Astrocyte (in vitro differentiated cells and primary cell): ENCODE measurements at regions not wholly inside any gene's neighbourhood (a gene's known extent, or its start where the extent isn't known, plus 50 kb on each side); places are given as distances from the start of the nearest gene placed in this dataset.

Experiments used
- DNase-seq: peaks from one replicate; pipeline ENCODE4 v3.0.0-alpha.2; 2010; ENCODE audit warnings: low read depth
- FAIRE-seq: peaks from 2 replicates; lab custom pipeline; 2011; peaks lifted over from hg19 to GRCh38; lab: Jason Lieb, UNC
- H2AFZ ChIP-seq: 2 replicates; pipeline ENCODE4 v1.6.0; 2012; ENCODE audit warnings: low read depth, low read length, inconsistent platforms
- H3K27ac ChIP-seq: 2 replicates; pipeline ENCODE4 v1.5.1; 2011; ENCODE audit warnings: low read depth, low read length, inconsistent platforms
- H3K27me3 ChIP-seq: 2 replicates; pipeline ENCODE4 v1.6.0; 2011; ENCODE audit warnings: low read length, inconsistent platforms; ENCODE audit not compliant: insufficient read depth
- H3K36me3 ChIP-seq: 2 replicates; pipeline ENCODE4 v1.5.1; 2011; ENCODE audit warnings: low read length, inconsistent platforms; ENCODE audit not compliant: insufficient read depth
- H3K4me1 ChIP-seq: 2 replicates; pipeline ENCODE4 v1.5.1; 2011; ENCODE audit warnings: low read length, inconsistent platforms; ENCODE audit not compliant: insufficient read depth
- H3K4me2 ChIP-seq: 2 replicates; pipeline ENCODE4 v1.6.0; 2012; ENCODE audit warnings: low read length, inconsistent platforms
- H3K4me3 ChIP-seq: 2 replicates; pipeline ENCODE4 v1.5.1; 2011; ENCODE audit warnings: low read depth, mild to moderate bottlenecking, low read length, inconsistent platforms; ENCODE audit not compliant: insufficient read depth
- H3K79me2 ChIP-seq: 2 replicates; pipeline ENCODE4 v1.6.0; 2012; ENCODE audit warnings: mild to moderate bottlenecking, low read length, inconsistent platforms; ENCODE audit not compliant: insufficient read depth
- H3K9ac ChIP-seq: 2 replicates; pipeline ENCODE4 v1.6.0; 2012; ENCODE audit warnings: mild to moderate bottlenecking, low read length, inconsistent platforms
- H3K9me3 ChIP-seq: 2 replicates; pipeline ENCODE4 v1.5.1; 2012; ENCODE audit warnings: low read depth, mild to moderate bottlenecking, low read length, inconsistent platforms; ENCODE audit not compliant: insufficient read depth
- H4K20me1 ChIP-seq: 2 replicates; pipeline ENCODE4 v1.6.0; 2012; ENCODE audit warnings: low read length, inconsistent platforms; ENCODE audit not compliant: insufficient read depth
- H3K27ac Mint-ChIP-seq: one replicate; pipeline ENCODE4 v1.8.0; 2021; ENCODE audit warnings: mild to moderate bottlenecking, mixed read lengths; ENCODE audit not compliant: unreplicated experiment
- H3K27me3 Mint-ChIP-seq: one replicate; pipeline ENCODE4 v1.8.0; 2021; ENCODE audit warnings: low read depth, mixed read lengths; ENCODE audit not compliant: unreplicated experiment
- H3K36me3 Mint-ChIP-seq: one replicate; pipeline ENCODE4 v1.8.0; 2021; ENCODE audit warnings: low read depth, mixed read lengths; ENCODE audit not compliant: unreplicated experiment
- H3K4me1 Mint-ChIP-seq: one replicate; pipeline ENCODE4 v1.8.0; 2021; ENCODE audit warnings: low read depth, mixed read lengths; ENCODE audit not compliant: unreplicated experiment
- H3K4me3 Mint-ChIP-seq: one replicate; pipeline ENCODE4 v1.8.0; 2021; ENCODE audit warnings: mild to moderate bottlenecking, moderate library complexity, mixed read lengths; ENCODE audit not compliant: unreplicated experiment
- H3K9me3 Mint-ChIP-seq: one replicate; pipeline ENCODE4 v1.8.0; 2021; ENCODE audit warnings: mild to moderate bottlenecking, mixed read lengths; ENCODE audit not compliant: unreplicated experiment
- EZH2 ChIP-seq: IDR thresholded peaks from 2 replicates; pipeline ENCODE4 v1.6.1; 2012; ENCODE audit warnings: mild to moderate bottlenecking, low read length, inconsistent platforms; ENCODE audit not compliant: insufficient read depth
- TF ChIP-seq, protein P1 (sequence below): IDR thresholded peaks from 2 replicates; pipeline ENCODE4 v1.5.1; 2011; ENCODE audit warnings: low read depth, mild to moderate bottlenecking, inconsistent platforms, low read length, moderate library complexity; ENCODE audit not compliant: insufficient read depth

DNA sequence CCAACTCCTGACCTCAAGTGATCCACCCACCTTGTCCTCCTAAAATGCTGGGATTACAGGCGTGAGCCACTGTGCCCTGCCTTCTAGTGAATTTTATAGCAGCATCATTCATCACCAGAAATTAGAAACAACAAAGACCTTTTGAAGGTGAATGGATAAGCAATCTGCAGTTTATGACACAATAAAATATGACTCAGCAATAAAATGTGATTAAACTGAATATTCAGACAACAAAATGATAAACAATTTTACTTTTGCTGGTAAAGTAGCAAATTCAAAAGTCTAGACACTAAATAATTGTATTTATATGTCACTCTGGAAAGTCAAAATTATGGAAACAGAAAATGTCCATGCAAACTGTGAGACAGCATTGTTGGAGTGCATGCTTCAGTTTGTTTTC, 656.6 kb downstream of the CBLN2 start:
- Histone ChIP-seq H3K27me3 (no peaks in the 10 kb centered on the region), H3K4me2 (no peak overlapping the region), H2AFZ (no peak overlapping the region), H3K4me1 (no peaks in the 10 kb centered on the region), H3K4me3 (no peak overlapping the region), H3K9ac (no peak overlapping the region), H3K36me3 (no peaks in the 10 kb centered on the region), H3K27ac (no peak overlapping the region), H3K9me3 (no peaks in the 10 kb centered on the region), H4K20me1 (no peaks in the 10 kb centered on the region), H3K79me2 (no peaks in the 10 kb centered on the region)
- Mint-ChIP-seq H3K36me3 (no peaks in the 10 kb centered on the region), H3K4me1 (no peaks in the 10 kb centered on the region), H3K27ac (no peak overlapping the region), H3K9me3 (peaks cover 7% of the 10 kb centered on the region), H3K27me3 (no peaks in the 10 kb centered on the region), H3K4me3 (no peak overlapping the region)
- TF ChIP-seq EZH2: no peak
- TF ChIP-seq, protein P1, sequence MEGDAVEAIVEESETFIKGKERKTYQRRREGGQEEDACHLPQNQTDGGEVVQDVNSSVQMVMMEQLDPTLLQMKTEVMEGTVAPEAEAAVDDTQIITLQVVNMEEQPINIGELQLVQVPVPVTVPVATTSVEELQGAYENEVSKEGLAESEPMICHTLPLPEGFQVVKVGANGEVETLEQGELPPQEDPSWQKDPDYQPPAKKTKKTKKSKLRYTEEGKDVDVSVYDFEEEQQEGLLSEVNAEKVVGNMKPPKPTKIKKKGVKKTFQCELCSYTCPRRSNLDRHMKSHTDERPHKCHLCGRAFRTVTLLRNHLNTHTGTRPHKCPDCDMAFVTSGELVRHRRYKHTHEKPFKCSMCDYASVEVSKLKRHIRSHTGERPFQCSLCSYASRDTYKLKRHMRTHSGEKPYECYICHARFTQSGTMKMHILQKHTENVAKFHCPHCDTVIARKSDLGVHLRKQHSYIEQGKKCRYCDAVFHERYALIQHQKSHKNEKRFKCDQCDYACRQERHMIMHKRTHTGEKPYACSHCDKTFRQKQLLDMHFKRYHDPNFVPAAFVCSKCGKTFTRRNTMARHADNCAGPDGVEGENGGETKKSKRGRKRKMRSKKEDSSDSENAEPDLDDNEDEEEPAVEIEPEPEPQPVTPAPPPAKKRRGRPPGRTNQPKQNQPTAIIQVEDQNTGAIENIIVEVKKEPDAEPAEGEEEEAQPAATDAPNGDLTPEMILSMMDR: no peak
- DNase-seq (no peak), FAIRE-seq (no peak)

DNA sequence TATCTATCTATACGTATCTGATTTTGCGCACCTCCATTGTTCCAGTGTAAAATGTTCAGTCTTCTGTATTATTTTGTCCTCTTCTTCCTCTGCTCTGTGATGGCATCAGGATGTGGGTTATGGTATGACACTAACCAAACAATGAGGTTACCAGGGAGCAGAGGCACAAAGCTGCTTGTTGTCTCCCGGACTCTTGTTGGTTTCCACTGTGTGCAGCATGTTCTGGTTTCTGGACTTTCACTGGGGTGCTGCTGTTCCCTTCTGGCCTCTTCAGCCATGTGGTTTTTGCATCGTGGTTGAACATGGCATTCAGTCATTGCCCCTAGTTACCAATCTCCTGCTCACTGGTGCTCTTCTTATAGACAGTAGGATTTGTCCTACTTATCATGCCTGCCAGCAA, 665.9 kb downstream of the CBLN2 start:
- H3K4me3 ChIP-seq: no peak overlapping the region
- peaks cover 4% of the 10 kb centered on the region for H3K9me3 ChIP-seq
- H3K4me1 Mint-ChIP-seq: no peaks in the 10 kb centered on the region
- H3K4me3 Mint-ChIP-seq: no peak overlapping the region
- no peaks in the 10 kb centered on the region for H3K9me3 Mint-ChIP-seq
- H3K27ac Mint-ChIP-seq: no peak overlapping the region
- no peak overlapping the region for H3K27ac ChIP-seq
- no peaks in the 10 kb centered on the region for H3K27me3 Mint-ChIP-seq
- no peak for TF ChIP-seq EZH2
- TF ChIP-seq, protein P1: no peak
- no peak overlapping the region for H3K9ac ChIP-seq
- no peaks in the 10 kb centered on the region for H3K27me3 ChIP-seq
- H4K20me1 ChIP-seq: no peaks in the 10 kb centered on the region
- FAIRE-seq (no peak), DNase-seq (no peak)
- no peaks in the 10 kb centered on the region for H3K79me2 ChIP-seq
- H3K4me2 ChIP-seq: no peak overlapping the region
- H3K36me3 ChIP-seq: no peaks in the 10 kb centered on the region
- H3K4me1 ChIP-seq: no peaks in the 10 kb centered on the region
- no peak overlapping the region for H2AFZ ChIP-seq
- H3K36me3 Mint-ChIP-seq: no peaks in the 10 kb centered on the region

DNA sequence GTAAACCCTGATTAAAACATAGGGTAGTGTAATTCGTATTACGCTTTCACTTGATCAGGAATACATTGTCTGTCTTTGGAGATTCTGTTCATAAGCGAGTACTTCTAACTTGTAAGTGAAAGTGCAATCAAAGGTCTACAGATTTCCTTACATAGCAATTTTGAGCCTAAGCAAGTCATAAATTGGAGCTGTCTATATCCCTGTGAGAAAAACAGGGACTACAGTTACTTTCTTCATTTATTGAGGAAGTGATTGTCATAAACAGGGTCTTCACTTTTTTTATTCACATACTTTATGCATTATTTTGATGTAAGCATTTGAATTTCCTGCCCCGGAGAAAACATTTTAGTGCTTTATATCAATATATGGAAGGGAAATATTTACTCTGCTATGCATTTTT, 670.4 kb downstream of the CBLN2 start:
- H3K9ac ChIP-seq: no peak overlapping the region
- no peaks in the 10 kb centered on the region for H3K27me3 ChIP-seq
- FAIRE-seq (no peak), DNase-seq (no peak)
- H3K27ac Mint-ChIP-seq: no peak overlapping the region
- no peaks in the 10 kb centered on the region for H3K27me3 Mint-ChIP-seq
- H3K36me3 ChIP-seq: no peaks in the 10 kb centered on the region
- no peak overlapping the region for H3K4me3 ChIP-seq
- peaks cover 3% of the 10 kb centered on the region for H3K9me3 Mint-ChIP-seq
- H3K4me2 ChIP-seq: no peak overlapping the region
- no peak for TF ChIP-seq EZH2
- TF ChIP-seq, protein P1: no peak
- H3K4me1 ChIP-seq: no peaks in the 10 kb centered on the region
- H3K9me3 ChIP-seq: peaks cover 4% of the 10 kb centered on the region
- no peak overlapping the region for H3K27ac ChIP-seq
- no peaks in the 10 kb centered on the region for H3K4me1 Mint-ChIP-seq
- H2AFZ ChIP-seq: no peak overlapping the region
- no peaks in the 10 kb centered on the region for H4K20me1 ChIP-seq
- H3K4me3 Mint-ChIP-seq: no peak overlapping the region
- H3K79me2 ChIP-seq: no peaks in the 10 kb centered on the region
- H3K36me3 Mint-ChIP-seq: no peaks in the 10 kb centered on the region
